ENCODE measurements at regions not wholly inside any gene's neighbourhood (a gene's known extent, or its start where the extent isn't known, plus 50 kb on each side); places are given as distances from the start of the nearest gene placed in this dataset.

GRCh38 chr5:3878267-3878666 is 282.6 kb downstream of the IRX1 start:
- Mint-ChIP-seq H3K27ac (no peak overlapping the region), H3K4me1 (ENCODE audit: low read depth) (no peaks in the 10 kb centered on the region), H3K27me3 (no peaks in the 10 kb centered on the region), H3K4me3 (no peak overlapping the region), H3K36me3 (ENCODE audit: low read depth) (no peaks in the 10 kb centered on the region), H3K9me3 (no peaks in the 10 kb centered on the region)
- TF ChIP-seq, protein P1, sequence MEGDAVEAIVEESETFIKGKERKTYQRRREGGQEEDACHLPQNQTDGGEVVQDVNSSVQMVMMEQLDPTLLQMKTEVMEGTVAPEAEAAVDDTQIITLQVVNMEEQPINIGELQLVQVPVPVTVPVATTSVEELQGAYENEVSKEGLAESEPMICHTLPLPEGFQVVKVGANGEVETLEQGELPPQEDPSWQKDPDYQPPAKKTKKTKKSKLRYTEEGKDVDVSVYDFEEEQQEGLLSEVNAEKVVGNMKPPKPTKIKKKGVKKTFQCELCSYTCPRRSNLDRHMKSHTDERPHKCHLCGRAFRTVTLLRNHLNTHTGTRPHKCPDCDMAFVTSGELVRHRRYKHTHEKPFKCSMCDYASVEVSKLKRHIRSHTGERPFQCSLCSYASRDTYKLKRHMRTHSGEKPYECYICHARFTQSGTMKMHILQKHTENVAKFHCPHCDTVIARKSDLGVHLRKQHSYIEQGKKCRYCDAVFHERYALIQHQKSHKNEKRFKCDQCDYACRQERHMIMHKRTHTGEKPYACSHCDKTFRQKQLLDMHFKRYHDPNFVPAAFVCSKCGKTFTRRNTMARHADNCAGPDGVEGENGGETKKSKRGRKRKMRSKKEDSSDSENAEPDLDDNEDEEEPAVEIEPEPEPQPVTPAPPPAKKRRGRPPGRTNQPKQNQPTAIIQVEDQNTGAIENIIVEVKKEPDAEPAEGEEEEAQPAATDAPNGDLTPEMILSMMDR (IDR thresholded peaks at IDR 0.05) = no peak
- ChIA-PET POLR2A (no interaction called here), CTCF (no interaction called here)
- DNase-seq (no peak), ATAC-seq (no peak)
- intact Hi-C loops (cut with micrococcal nuclease) = no loop called here

DNA sequence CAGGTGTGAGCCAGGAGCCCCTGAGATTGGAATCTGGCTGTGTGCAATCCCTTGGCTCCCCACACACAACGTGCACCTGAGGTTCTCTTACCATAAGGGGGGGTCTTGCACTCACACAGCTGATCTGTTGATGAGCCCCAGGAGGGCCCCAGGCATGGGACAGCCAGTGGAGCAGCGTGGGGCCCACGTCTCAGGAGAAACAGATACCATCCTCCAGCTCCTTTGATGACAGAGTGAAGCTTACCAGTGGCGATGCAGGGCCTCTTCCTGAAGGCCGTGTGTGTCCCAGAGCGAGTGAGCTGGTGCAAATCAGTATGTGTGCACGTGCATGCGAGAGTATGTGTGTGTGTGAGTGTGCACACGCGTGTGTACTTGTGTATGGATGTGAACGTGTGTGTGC is 287.4 kb downstream of the IRX1 start:
- Mint-ChIP-seq H3K27ac (no peak overlapping the region), H3K27me3 (peaks cover 2% of the 10 kb centered on the region), H3K9me3 (no peaks in the 10 kb centered on the region), H3K4me3 (no peak overlapping the region), H3K4me1 (ENCODE audit: low read depth) (peaks cover 13% of the 10 kb centered on the region), H3K36me3 (ENCODE audit: low read depth) (no peaks in the 10 kb centered on the region)
- ChIA-PET POLR2A (no interaction called here), CTCF (no interaction called here)
- TF ChIP-seq, protein P1 (IDR thresholded peaks at IDR 0.05) = no peak
- intact Hi-C loops (cut with micrococcal nuclease) = no loop called here
- DNase-seq = no peak
- ATAC-seq = no peak

DNA sequence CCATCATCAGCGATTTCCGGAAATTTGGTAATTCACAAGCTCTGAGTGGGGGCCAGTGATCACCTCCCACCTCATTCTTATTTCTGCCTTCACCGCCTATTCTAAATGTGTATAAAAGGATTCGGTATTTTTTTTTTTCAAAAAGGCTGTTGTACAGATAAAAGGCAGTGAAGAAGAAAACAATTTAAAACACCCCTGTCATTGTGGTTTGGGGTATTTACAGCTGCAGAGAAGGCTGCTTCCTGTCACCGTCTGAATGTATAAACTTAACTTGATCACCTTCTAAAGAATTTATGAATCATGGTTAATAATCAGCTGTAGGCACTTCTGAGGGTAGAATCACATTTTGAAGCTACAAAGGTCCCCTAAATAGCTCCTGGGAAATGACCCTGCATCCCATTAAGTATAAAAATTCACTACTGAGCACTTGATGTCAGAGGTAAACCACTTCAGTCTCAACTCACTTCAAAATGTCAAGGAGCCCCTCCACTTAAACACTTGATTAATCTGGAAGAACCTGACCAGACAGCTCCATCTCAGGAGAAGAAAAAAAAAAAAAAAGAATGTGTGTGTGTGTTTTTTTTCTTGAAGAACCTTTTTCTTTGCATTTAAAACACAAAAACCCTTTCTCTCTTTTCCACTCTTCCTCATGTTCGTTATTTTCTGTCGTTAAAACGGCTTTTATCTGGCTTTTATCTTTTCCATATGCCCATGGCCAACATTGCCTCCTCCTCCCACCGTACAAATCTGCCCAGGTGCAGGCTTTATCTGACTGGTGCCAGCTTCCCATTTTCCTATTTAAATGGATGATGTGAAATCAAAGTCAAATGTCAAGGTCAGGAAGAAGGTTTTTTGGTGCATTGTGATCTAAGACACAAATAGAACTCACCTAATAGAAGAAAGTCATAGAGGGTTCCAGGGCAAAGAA is 291.2 kb downstream of the IRX1 start:
- peaks cover 13% of the 10 kb centered on the region for H3K4me1 Mint-ChIP-seq (ENCODE audit: low read depth)
- no peak overlapping the region for H3K4me3 Mint-ChIP-seq
- no peak for DNase-seq
- POLR2A ChIA-PET = no interaction called here
- no peaks in the 10 kb centered on the region for H3K36me3 Mint-ChIP-seq (ENCODE audit: low read depth)
- peaks cover 2% of the 10 kb centered on the region for H3K27me3 Mint-ChIP-seq
- intact Hi-C loops (cut with micrococcal nuclease) = no loop called here
- no peaks in the 10 kb centered on the region for H3K9me3 Mint-ChIP-seq
- TF ChIP-seq, protein P1 (IDR thresholded peaks at IDR 0.05) = no peak
- no peak for ATAC-seq
- H3K27ac Mint-ChIP-seq = no peak overlapping the region
- CTCF ChIA-PET = no interaction called here

- Mint-ChIP-seq H3K4me3 (no peak overlapping the region), H3K27ac (no peak overlapping the region), H3K27me3 (peaks cover 2% of the 10 kb centered on the region), H3K4me1 (ENCODE audit: low read depth) (peaks cover 13% of the 10 kb centered on the region), H3K36me3 (ENCODE audit: low read depth) (no peaks in the 10 kb centered on the region), H3K9me3 (peaks cover 2% of the 10 kb centered on the region)
- ChIA-PET CTCF (no interaction called here), POLR2A (no interaction called here)
- intact Hi-C loops (cut with micrococcal nuclease) = no loop called here
- TF ChIP-seq, protein P1 (IDR thresholded peaks at IDR 0.05) = no peak
- DNase-seq (no peak), ATAC-seq (no peak)
These were observed 292.7 kb downstream of the IRX1 start for GRCh38 chr5:3888310-3888709.

DNA sequence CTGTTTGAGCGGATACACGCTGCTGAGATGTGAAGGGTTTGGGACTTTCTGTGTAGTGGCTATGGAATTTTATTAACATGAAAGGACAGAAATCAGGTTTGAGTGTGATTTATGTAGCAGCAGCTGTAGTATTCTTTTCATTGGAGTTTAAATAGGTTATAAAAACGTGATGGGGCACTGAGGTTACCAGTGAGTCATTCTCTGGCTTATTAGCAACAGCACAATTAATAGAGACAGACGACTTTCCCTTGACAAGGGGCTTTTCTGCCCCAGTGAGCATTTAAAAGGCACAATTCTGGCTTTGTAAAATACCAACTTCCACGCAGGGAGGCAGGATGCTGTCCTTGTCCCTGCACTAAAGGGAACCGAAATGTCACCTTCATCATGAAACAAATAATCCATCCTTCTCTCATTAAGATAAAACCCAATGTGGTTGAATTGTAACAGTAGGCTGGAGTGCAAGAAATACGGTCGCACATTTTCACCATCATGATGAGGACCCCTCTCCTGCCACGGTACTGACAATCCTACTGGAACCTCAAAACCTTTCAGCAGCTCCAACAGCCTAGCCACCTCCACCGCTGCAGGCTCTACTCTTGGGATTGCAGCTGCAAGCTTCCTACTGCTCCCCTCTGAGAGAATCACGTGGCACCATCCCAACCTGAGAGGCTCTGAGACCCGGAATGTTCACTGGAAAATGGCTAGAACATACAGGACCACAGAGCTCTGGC is 293.9 kb downstream of the IRX1 start:
- TF ChIP-seq, protein P1 (IDR thresholded peaks at IDR 0.05) = no peak
- CTCF ChIA-PET = no interaction called here
- no peak for DNase-seq
- peaks cover 2% of the 10 kb centered on the region for H3K27me3 Mint-ChIP-seq
- H3K4me3 Mint-ChIP-seq = no peak overlapping the region
- intact Hi-C loops (cut with micrococcal nuclease) = no loop called here
- no peak overlapping the region for H3K27ac Mint-ChIP-seq
- no peak for ATAC-seq
- H3K4me1 Mint-ChIP-seq (ENCODE audit: low read depth) = peaks cover 13% of the 10 kb centered on the region
- H3K9me3 Mint-ChIP-seq = peaks cover 2% of the 10 kb centered on the region
- no peaks in the 10 kb centered on the region for H3K36me3 Mint-ChIP-seq (ENCODE audit: low read depth)
- POLR2A ChIA-PET = no interaction called here
